GM23248 (cell line): ENCODE measurements at regions not wholly inside any gene's neighbourhood (a gene's known extent, or its start where the extent isn't known, plus 50 kb on each side); places are given as distances from the start of the nearest gene placed in this dataset.

Experiments used
- DNase-seq: peaks from one replicate; pipeline ENCODE4 v3.0.0-alpha.2; 2015
- H2AFZ ChIP-seq: fragments of 200-600 bp; sonication (generic); 2 replicates; pipeline ENCODE4 v1.6.1; 2016; ENCODE audit warnings: antibody characterized with exemption
- H3F3A ChIP-seq: fragments of 200-600 bp; sonication (generic); 2 replicates; pipeline ENCODE4 v1.6.1; 2016; ENCODE audit warnings: mild to moderate bottlenecking, antibody characterized with exemption, mixed run types; ENCODE audit not compliant: insufficient read depth
- H3K27ac ChIP-seq: fragments of 200-600 bp; sonication (generic); 2 replicates; pipeline ENCODE4 v1.5.1; 2016; ENCODE audit warnings: mild to moderate bottlenecking
- H3K27me3 ChIP-seq: fragments of 200-600 bp; sonication (generic); replicated peaks from 2 replicates; pipeline ENCODE4 v1.6.1; 2016; ENCODE audit warnings: mild to moderate bottlenecking; ENCODE audit not compliant: insufficient read depth
- H3K36me3 ChIP-seq: fragments of 200-600 bp; sonication (generic); 2 replicates; pipeline ENCODE4 v1.6.1; 2016; ENCODE audit warnings: low read depth, mild to moderate bottlenecking
- H3K4me1 ChIP-seq: fragments of 200-600 bp; sonication (generic); 2 replicates; pipeline ENCODE4 v1.6.1; 2016; ENCODE audit warnings: mild to moderate bottlenecking; ENCODE audit not compliant: insufficient read depth
- H3K4me2 ChIP-seq: fragments of 200-600 bp; sonication (generic); one replicate; pipeline ENCODE4 v1.6.1; 2016; ENCODE audit warnings: mild to moderate bottlenecking; ENCODE audit not compliant: unreplicated experiment
- H3K4me3 ChIP-seq: fragments of 200-600 bp; sonication (generic); 2 replicates; pipeline ENCODE4 v1.5.1; 2016; ENCODE audit warnings: mild to moderate bottlenecking
- H3K79me2 ChIP-seq: fragments of 200-600 bp; sonication (generic); 2 replicates; pipeline ENCODE4 v1.6.1; 2016; ENCODE audit warnings: mild to moderate bottlenecking; ENCODE audit not compliant: insufficient read depth
- H3K9ac ChIP-seq: fragments of 200-600 bp; sonication (generic); 2 replicates; pipeline ENCODE4 v1.6.1; 2016; ENCODE audit warnings: mild to moderate bottlenecking
- H3K9me2 ChIP-seq: fragments of 200-600 bp; sonication (generic); 2 replicates; pipeline ENCODE4 v1.6.1; 2016; ENCODE audit warnings: mixed run types, mild to moderate bottlenecking, moderate library complexity; ENCODE audit not compliant: insufficient read depth
- H3K9me3 ChIP-seq: fragments of 200-600 bp; sonication (generic); one replicate; pipeline ENCODE4 v1.6.1; 2017; ENCODE audit warnings: low read depth
- H4K20me1 ChIP-seq: fragments of 200-600 bp; sonication (generic); 2 replicates; pipeline ENCODE4 v1.6.0; 2016; ENCODE audit not compliant: insufficient read depth
- EZH2 ChIP-seq: fragments of 200-600 bp; sonication (generic); IDR thresholded peaks from 2 replicates; pipeline ENCODE4 v1.6.1; 2018; ENCODE audit warnings: antibody characterized with exemption, mild to moderate bottlenecking; ENCODE audit not compliant: insufficient read depth, poor library complexity, severe bottlenecking
- EZH2phosphoT487 ChIP-seq: fragments of 200-600 bp; sonication (generic); IDR thresholded peaks from 2 replicates; pipeline ENCODE4 v1.6.1; 2018; ENCODE audit warnings: antibody characterized with exemption, moderate library complexity, mild to moderate bottlenecking, low read depth; ENCODE audit not compliant: insufficient read depth
- WGBS, 2 experiments: methylation state at CpG; one replicate each; pipeline ENCODE4 v1.1.6; 2015 to 2017; ENCODE audit warnings: low lambda C conversion rate in 2 of 2, low coverage in 1 of 2; ENCODE audit errors: missing lambda C conversion rate in 2 of 2; 5-methylcytosine and 5-hydroxymethylcytosine counted together
- in situ Hi-C: fragments of 300-500 bp; cut with MboI; formaldehyde crosslinking; loops from 2 replicates; pipeline ENCODE4 v1.15.0; 2020

DNA sequence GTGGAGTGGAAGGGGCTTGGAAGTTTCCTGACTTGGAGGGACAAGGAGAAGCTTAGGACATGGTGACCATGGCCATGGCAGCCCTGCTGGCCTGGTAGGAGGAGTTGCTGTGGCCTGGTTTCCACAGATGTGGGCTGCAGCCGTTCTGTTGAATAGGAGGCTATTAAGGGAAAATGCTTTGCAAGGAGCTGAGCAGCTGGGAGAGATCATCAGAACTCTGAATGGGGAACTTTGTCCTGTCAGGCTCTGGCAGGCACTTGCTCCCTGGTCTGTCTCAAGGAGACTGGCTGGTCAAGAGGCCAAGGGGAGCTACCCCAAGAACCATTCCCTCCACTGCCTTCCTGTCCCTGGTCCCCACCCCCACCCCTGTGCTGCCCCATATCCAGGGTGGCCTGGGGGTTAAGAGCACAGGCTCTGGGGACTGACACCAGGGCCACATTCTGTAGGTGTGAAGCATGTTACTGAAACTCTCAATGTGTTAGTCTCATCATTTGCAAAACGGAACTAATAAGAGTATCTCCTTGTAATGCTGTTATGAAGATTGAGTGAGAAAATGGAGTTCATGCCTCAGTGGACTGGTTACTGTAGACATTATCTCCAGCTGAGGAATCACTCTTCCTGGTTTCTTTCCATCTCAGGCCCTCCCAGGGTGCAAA, 84.0 kb upstream of the ARAP3 start:
- Histone ChIP-seq H3K79me2 (no peaks in the 10 kb centered on the region), H3K9me3 (no peaks in the 10 kb centered on the region), H3K36me3 (no peaks in the 10 kb centered on the region), H2AFZ (no peak overlapping the region), H3K27me3 (peaks cover 27% of the 10 kb centered on the region), H3K4me3 (no peak overlapping the region), H4K20me1 (no peaks in the 10 kb centered on the region), H3K9me2 (no peaks in the 10 kb centered on the region), H3K9ac (no peak overlapping the region), H3F3A (no peaks in the 10 kb centered on the region), H3K4me1 (no peaks in the 10 kb centered on the region), H3K27ac (no peak overlapping the region), H3K4me2 (no peak overlapping the region)
- no peak for DNase-seq
- WGBS, 2 experiments, result 5 to 13% methylated on average over 2 of the region's 2 CpGs
- TF ChIP-seq EZH2phosphoT487 (no peak), EZH2 (no peak)
- in situ Hi-C loops, result no loop called here

DNA sequence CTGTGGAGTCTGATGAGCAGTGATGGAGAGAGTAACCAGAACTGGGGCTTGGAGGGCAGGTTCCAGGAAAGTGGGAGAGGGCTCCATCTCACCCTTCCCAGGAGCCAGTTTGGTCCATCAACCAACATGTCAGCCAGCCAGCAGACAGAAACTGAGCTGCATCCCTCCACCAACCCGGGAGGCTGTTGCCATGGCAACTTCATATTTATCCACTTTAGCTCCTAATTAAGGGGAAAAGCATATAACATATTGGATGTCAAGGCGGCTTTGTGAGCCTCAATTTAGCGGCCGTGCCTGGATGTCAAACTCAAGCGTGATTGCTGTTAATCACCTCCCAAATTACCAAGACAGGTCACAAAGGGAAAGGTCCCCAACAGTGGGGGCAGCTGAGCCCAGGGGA, 81.5 kb upstream of the ARAP3 start:
- Histone ChIP-seq H3K36me3 (no peaks in the 10 kb centered on the region), H3K4me3 (no peak overlapping the region), H3K27ac (no peak overlapping the region), H3K27me3 (peaks cover 44% of the 10 kb centered on the region), H3K9me2 (no peaks in the 10 kb centered on the region), H3K79me2 (no peaks in the 10 kb centered on the region), H3K4me1 (no peaks in the 10 kb centered on the region), H2AFZ (no peak overlapping the region), H3K4me2 (no peak overlapping the region), H3F3A (no peaks in the 10 kb centered on the region), H3K9me3 (no peaks in the 10 kb centered on the region), H4K20me1 (no peaks in the 10 kb centered on the region), H3K9ac (no peak overlapping the region)
- no peak for DNase-seq
- no peak for TF ChIP-seq EZH2phosphoT487
- TF ChIP-seq EZH2, result no peak
- WGBS, 2 experiments, result 52 to 58% methylated on average over 5 of the region's 5 CpGs
- in situ Hi-C loops, result no loop called here

DNA sequence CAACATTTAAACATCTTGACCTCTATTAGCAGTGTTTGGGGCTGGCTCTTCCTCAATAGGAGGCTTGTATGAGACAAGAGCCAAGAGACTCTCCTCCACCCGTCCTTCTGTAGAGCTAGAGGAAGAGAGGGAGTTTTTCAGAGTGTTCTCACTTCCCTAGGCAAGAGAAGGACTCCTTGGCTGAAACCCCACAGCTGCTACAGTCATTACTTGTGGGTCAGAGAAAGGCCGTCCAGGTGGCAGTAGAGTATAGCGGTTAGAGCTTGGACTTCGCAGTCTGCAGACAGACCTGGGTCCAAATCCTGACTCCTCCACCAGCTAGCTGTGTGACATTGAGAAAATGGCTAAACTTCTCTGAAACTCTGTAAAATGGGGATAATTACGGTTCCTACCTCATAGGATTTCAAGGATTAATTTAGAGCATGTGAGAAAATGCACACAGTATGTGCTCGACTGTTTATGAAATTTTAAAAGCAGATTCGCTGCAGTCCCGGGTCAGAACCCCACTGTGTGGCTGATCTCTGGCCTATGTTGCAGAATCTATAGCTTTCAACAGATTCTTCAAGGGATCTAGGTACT, 80.8 kb upstream of the ARAP3 start:
- Histone ChIP-seq H3K4me2 (no peak overlapping the region), H3F3A (no peaks in the 10 kb centered on the region), H3K9me3 (no peaks in the 10 kb centered on the region), H3K9ac (no peak overlapping the region), H3K4me3 (no peak overlapping the region), H4K20me1 (no peaks in the 10 kb centered on the region), H3K79me2 (no peaks in the 10 kb centered on the region), H3K27me3 (peaks cover 44% of the 10 kb centered on the region), H3K4me1 (no peaks in the 10 kb centered on the region), H3K9me2 (no peaks in the 10 kb centered on the region), H3K36me3 (no peaks in the 10 kb centered on the region), H3K27ac (no peak overlapping the region), H2AFZ (no peak overlapping the region)
- WGBS, 2 experiments, result 34 to 40% methylated on average over 8 of the region's 8 CpGs
- in situ Hi-C loops, result no loop called here
- peak; percentile 22 for DNase-seq
- TF ChIP-seq EZH2phosphoT487 (no peak), EZH2 (no peak)

DNA sequence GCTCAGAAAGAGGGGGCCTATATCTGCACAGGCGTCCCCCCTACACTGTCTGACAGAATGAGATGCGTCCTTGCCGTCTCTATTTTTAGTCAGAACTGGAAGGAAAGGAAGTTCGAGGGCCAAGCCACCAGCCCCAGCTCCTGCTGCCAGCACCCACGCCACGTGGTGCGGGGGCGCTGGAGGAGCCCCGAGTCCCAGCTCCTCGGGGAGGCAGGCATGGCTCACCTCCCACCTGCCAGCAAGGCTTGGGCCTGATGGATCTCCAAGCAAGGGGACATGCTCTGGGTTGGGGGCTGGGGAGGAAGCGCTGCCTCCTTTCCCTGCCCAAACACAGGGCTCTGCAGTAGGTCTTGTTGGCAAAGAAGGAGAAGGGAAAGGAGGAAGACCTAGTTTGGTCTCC, 80.3 kb upstream of the ARAP3 start:
- H3K36me3 ChIP-seq, result no peaks in the 10 kb centered on the region
- no peak overlapping the region for H3K27ac ChIP-seq
- 43 to 46% methylated on average over 11 of the region's 11 CpGs for WGBS, 2 experiments
- in situ Hi-C loops, result no loop called here
- DNase-seq, result no peak
- peaks cover 44% of the 10 kb centered on the region for H3K27me3 ChIP-seq
- H3K4me2 ChIP-seq, result no peak overlapping the region
- no peaks in the 10 kb centered on the region for H3K79me2 ChIP-seq
- TF ChIP-seq EZH2phosphoT487, result no peak
- TF ChIP-seq EZH2, result no peak
- no peak overlapping the region for H3K9ac ChIP-seq
- H2AFZ ChIP-seq, result no peak overlapping the region
- no peaks in the 10 kb centered on the region for H3K4me1 ChIP-seq
- no peak overlapping the region for H3K4me3 ChIP-seq
- no peaks in the 10 kb centered on the region for H3F3A ChIP-seq
- H4K20me1 ChIP-seq, result no peaks in the 10 kb centered on the region
- H3K9me2 ChIP-seq, result no peaks in the 10 kb centered on the region
- no peaks in the 10 kb centered on the region for H3K9me3 ChIP-seq
